PC-9 (cell line): ENCODE measurements at regions not wholly inside any gene's neighbourhood (a gene's known extent, or its start where the extent isn't known, plus 50 kb on each side); places are given as distances from the start of the nearest gene placed in this dataset.

Experiments used
- BruUV-seq: library from RNA; stranded (reverse); fragments of 400-500 nt; replicated peaks from 2 replicates; lab custom pipeline; 2021; lab: Mats Ljungman, UMichigan
- CTCF ChIA-PET: fragments of 300-600 bp; sonication (Branson Sonifier 250); formaldehyde crosslinking; loops from one replicate; lab custom pipeline; 2022; ENCODE audit warnings: antibody characterized with exemption; lab: Charles Lee
- POLR2A ChIA-PET: fragments of 300-600 bp; sonication (Branson Sonifier 250); formaldehyde crosslinking; loops from one replicate; lab custom pipeline; 2022; ENCODE audit warnings: antibody characterized with exemption; ENCODE audit not compliant: unreplicated experiment; lab: Charles Lee
- DNase-seq, 2 experiments: peaks; one replicate each; pipeline versions ENCODE4 v3.0.0 to v3.0.0-alpha.2; 2015 to 2022; ENCODE audit warnings: mixed read lengths in 1 of 2
- H2AFZ ChIP-seq: fragments of 200-600 bp; sonication (generic); 2 replicates; pipeline ENCODE4 v1.8.1; 2017; ENCODE audit warnings: antibody characterized with exemption
- H3F3A ChIP-seq: fragments of 200-600 bp; sonication (generic); 2 replicates; pipeline ENCODE4 v1.8.1; 2017; ENCODE audit warnings: antibody characterized with exemption, mild to moderate bottlenecking, low read depth; ENCODE audit not compliant: insufficient read depth
- H3K27ac ChIP-seq: fragments of 200-600 bp; sonication (generic); 2 replicates; pipeline ENCODE4 v1.6.1; 2016; ENCODE audit warnings: mixed run types
- H3K27me3 ChIP-seq: fragments of 200-600 bp; sonication (generic); 2 replicates; pipeline ENCODE4 v1.6.1; 2016; ENCODE audit warnings: low read depth, mixed run types; ENCODE audit not compliant: insufficient read depth
- H3K36me3 ChIP-seq: fragments of 200-600 bp; sonication (generic); 2 replicates; pipeline ENCODE4 v1.6.1; 2016; ENCODE audit warnings: low read depth, mixed run types
- H3K4me1 ChIP-seq: fragments of 200-600 bp; sonication (generic); replicated peaks from 2 replicates; pipeline ENCODE4 v1.6.1; 2016; ENCODE audit warnings: mixed run types; ENCODE audit not compliant: insufficient read depth
- H3K4me2 ChIP-seq: fragments of 200-600 bp; sonication (generic); 2 replicates; pipeline ENCODE4 v1.6.1; 2017; ENCODE audit warnings: mixed run types
- H3K4me3 ChIP-seq: fragments of 200-600 bp; sonication (generic); 2 replicates; pipeline ENCODE4 v1.6.1; 2016; ENCODE audit warnings: mixed run types
- H3K79me2 ChIP-seq: fragments of 200-600 bp; sonication (generic); 2 replicates; pipeline ENCODE4 v1.6.1; 2017; ENCODE audit warnings: low read depth, mixed run types
- H3K9me2 ChIP-seq: fragments of 200-600 bp; sonication (generic); 2 replicates; pipeline ENCODE4 v1.8.1; 2017; ENCODE audit warnings: mild to moderate bottlenecking; ENCODE audit not compliant: insufficient read depth
- H3K9me3 ChIP-seq: fragments of 200-600 bp; sonication (generic); 2 replicates; pipeline ENCODE4 v1.8.1; 2016; ENCODE audit warnings: low read depth; ENCODE audit not compliant: insufficient read depth
- H4K20me1 ChIP-seq: fragments of 200-600 bp; sonication (generic); 2 replicates; pipeline ENCODE4 v1.8.1; 2017; ENCODE audit not compliant: insufficient read depth
- CTCF ChIP-seq: fragments of 200-600 bp; sonication (generic); conservative IDR thresholded peaks from 2 replicates; pipeline ENCODE4 v1.6.1; 2017; ENCODE audit warnings: mixed run types, antibody characterized with exemption, mild to moderate bottlenecking, moderate library complexity
- EZH2 ChIP-seq: fragments of 200-600 bp; sonication (generic); IDR thresholded peaks from 2 replicates; pipeline ENCODE4 v1.8.0; 2017; ENCODE audit warnings: antibody characterized with exemption, low read depth
- intact Hi-C: fragments of 100-400 bp; cut with micrococcal nuclease; formaldehyde crosslinking; loops from one replicate; pipeline ENCODE4 v1.10.0; 2022; ENCODE audit not compliant: unreplicated experiment

DNA sequence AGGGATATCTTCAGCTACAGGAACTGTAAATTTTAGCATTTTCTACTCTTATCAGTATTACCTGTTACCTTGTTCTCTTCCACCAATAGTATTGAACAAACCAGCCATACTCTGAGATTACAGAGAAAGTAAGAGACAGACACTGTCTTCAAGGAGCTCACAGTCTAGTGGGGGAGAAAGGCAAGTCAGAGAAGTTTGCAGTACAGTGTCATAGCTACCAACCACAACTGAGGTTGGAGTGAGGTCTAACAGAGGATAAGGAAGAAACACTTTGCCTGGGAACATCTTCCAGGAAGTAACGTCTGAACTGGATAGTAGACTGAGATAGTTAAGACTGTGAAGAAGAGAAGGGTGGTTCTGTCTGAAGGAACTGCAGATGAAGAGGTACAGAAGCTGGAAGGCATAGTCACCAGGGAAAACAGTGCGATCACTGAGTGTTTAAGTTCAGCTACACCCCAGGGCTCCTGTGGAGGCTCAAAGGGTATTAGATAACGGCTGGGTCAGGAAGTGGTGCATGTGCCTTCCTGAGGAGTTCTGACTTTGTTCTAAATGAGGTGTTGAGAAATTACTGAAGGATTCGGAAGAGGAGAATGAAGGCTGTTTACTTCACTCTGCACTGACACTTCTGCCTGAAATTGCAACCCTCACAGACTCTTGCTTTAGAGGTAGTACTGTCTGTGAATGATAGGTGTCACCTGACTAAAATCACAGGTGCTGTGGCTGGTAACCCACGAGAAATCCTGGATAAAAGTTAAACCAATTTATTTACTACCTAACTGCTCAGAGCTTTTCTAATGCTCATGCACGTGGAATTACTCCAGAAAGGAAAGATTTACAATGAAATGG lies 841.6 kb downstream of the MAT2B start:
- intact Hi-C loops: no loop called here
- Histone ChIP-seq H3K9me3 (no peaks in the 10 kb centered on the region), H3F3A (no peaks in the 10 kb centered on the region), H3K79me2 (no peaks in the 10 kb centered on the region), H3K4me1 (no peaks in the 10 kb centered on the region), H3K4me3 (no peak overlapping the region), H3K9me2 (no peaks in the 10 kb centered on the region), H3K36me3 (no peaks in the 10 kb centered on the region), H4K20me1 (no peaks in the 10 kb centered on the region), H3K27me3 (no peaks in the 10 kb centered on the region), H3K27ac (no peak overlapping the region), H2AFZ (no peak overlapping the region), H3K4me2 (no peak overlapping the region)
- no peak for DNase-seq
- TF ChIP-seq CTCF: no peak
- no peak for TF ChIP-seq EZH2
- ChIA-PET CTCF (interaction anchor here (0.6 kb wide), 1 partner anchor 1106 kb away, joined by 4 read pairs; no protein-coding TSS in a partner anchor), POLR2A (no interaction called here)
- BruUV-seq: no TSS peak

DNA sequence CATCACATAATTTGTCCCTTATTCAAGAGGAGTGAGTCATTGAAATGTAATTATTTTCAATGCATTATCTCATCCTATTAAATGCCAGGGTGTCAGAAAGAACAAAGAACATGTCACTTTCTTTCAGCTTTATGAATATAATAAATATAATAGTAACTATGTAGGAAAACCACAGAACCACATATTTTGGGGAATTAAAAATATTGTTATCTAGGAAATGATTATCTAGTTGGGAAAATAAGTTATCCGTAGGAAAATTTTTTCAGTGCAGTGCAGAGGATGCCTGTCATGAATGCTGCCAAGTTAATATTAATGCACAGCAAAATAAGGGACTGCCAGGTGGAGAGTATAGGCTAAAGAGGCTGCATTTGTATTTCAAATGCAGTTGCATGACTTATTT lies 844.8 kb downstream of the MAT2B start:
- Histone ChIP-seq H3K9me2 (no peaks in the 10 kb centered on the region), H3K27me3 (no peaks in the 10 kb centered on the region), H3K4me3 (no peak overlapping the region), H3K79me2 (no peaks in the 10 kb centered on the region), H3F3A (no peaks in the 10 kb centered on the region), H3K9me3 (no peaks in the 10 kb centered on the region), H3K36me3 (no peaks in the 10 kb centered on the region), H3K4me2 (no peak overlapping the region), H2AFZ (no peak overlapping the region), H3K4me1 (no peaks in the 10 kb centered on the region), H3K27ac (no peak overlapping the region), H4K20me1 (no peaks in the 10 kb centered on the region)
- ChIA-PET CTCF (no interaction called here), POLR2A (no interaction called here)
- BruUV-seq: no TSS peak
- intact Hi-C loops: no loop called here
- TF ChIP-seq CTCF (no peak), EZH2 (no peak)
- DNase-seq: no peak

DNA sequence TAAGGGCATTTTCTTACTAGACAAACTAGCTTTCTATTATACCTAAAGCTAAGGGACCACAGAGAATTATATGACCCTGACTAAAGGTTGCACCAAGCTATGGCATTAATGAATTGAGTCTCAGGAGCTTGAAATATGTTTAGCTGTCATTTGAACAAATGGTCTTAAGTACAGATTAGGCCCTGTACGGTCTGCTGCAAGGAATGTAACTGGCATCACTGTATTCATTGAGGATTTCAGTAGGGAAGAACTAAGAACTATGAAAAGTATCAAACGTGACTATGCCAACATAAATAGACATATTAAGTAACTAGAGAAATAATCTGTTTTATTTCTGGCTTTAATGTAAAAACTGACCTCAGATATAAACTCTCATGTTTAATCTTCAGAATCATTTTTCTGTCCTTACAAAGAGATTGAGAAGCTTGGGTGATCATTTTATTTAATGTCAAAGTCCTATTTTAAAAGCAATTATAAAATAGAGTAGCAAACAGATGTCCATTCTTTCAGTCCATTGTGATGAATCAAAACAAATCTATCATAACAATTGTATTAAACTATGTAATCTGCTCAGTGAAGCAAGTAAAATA lies 845.9 kb downstream of the MAT2B start:
- no peak overlapping the region for H3K4me2 ChIP-seq
- H3K4me1 ChIP-seq: no peaks in the 10 kb centered on the region
- H2AFZ ChIP-seq: no peak overlapping the region
- no peaks in the 10 kb centered on the region for H4K20me1 ChIP-seq
- no peak for DNase-seq
- no peaks in the 10 kb centered on the region for H3K36me3 ChIP-seq
- no peaks in the 10 kb centered on the region for H3F3A ChIP-seq
- no peak overlapping the region for H3K27ac ChIP-seq
- no peaks in the 10 kb centered on the region for H3K9me2 ChIP-seq
- ChIA-PET POLR2A (no interaction called here), CTCF (no interaction called here)
- TF ChIP-seq CTCF (no peak), EZH2 (no peak)
- no TSS peak for BruUV-seq
- no peaks in the 10 kb centered on the region for H3K27me3 ChIP-seq
- H3K79me2 ChIP-seq: no peaks in the 10 kb centered on the region
- intact Hi-C loops: no loop called here
- H3K4me3 ChIP-seq: no peak overlapping the region
- H3K9me3 ChIP-seq: no peaks in the 10 kb centered on the region
